ENCODE measurements at regions not wholly inside any gene's neighbourhood (a gene's known extent, or its start where the extent isn't known, plus 50 kb on each side); places are given as distances from the start of the nearest gene placed in this dataset.

GRCh38 chr12:28132398-28132797 is 57.9 kb upstream of the CCDC91 start:
- Mint-ChIP-seq H3K27ac (no peak overlapping the region), H3K27me3 (no peaks in the 10 kb centered on the region), H3K4me1 (no peaks in the 10 kb centered on the region), H3K9me3 (no peaks in the 10 kb centered on the region), H3K4me3 (no peak overlapping the region), H3K36me3 (ENCODE audit: low read depth) (no peaks in the 10 kb centered on the region)
- no peak for TF ChIP-seq CTCF (IDR thresholded peaks at IDR 0.05)
- ChIA-PET CTCF (no interaction called here), POLR2A (no interaction called here)
- intact Hi-C loops (cut with micrococcal nuclease), result loop anchor here (10.0 kb wide), 1 partner anchor 512 kb away; no protein-coding TSS in a partner anchor
- ATAC-seq (ENCODE audit: low read depth) (no peak), DNase-seq (no peak)

GRCh38 chr12:28135801-28136439 is 54.3 kb upstream of the CCDC91 start:
- Mint-ChIP-seq H3K4me1 (no peaks in the 10 kb centered on the region), H3K27ac (no peak overlapping the region), H3K4me3 (no peak overlapping the region), H3K9me3 (no peaks in the 10 kb centered on the region), H3K27me3 (no peaks in the 10 kb centered on the region), H3K36me3 (ENCODE audit: low read depth) (no peaks in the 10 kb centered on the region)
- intact Hi-C loops (cut with micrococcal nuclease), result loop anchor here (10.0 kb wide), 1 partner anchor 509 kb away; no protein-coding TSS in a partner anchor
- DNase-seq (no peak), ATAC-seq (ENCODE audit: low read depth) (no peak)
- ChIA-PET CTCF (no interaction called here), POLR2A (no interaction called here)
- TF ChIP-seq CTCF (IDR thresholded peaks at IDR 0.05), result no peak

- Mint-ChIP-seq H3K4me3 (no peak overlapping the region), H3K27me3 (no peaks in the 10 kb centered on the region), H3K27ac (no peak overlapping the region), H3K4me1 (no peaks in the 10 kb centered on the region), H3K36me3 (ENCODE audit: low read depth) (no peaks in the 10 kb centered on the region), H3K9me3 (no peaks in the 10 kb centered on the region)
- no peak for TF ChIP-seq CTCF (IDR thresholded peaks at IDR 0.05)
- DNase-seq (no peak), ATAC-seq (ENCODE audit: low read depth) (no peak)
- POLR2A ChIA-PET, result no interaction called here
- intact Hi-C loops (cut with micrococcal nuclease), result loop anchor here (10.0 kb wide), 1 partner anchor 507 kb away; no protein-coding TSS in a partner anchor
- CTCF ChIA-PET, result no interaction called here
Measured at GRCh38 chr12:28137414-28137813, 52.8 kb upstream of the CCDC91 start.

- TF ChIP-seq CTCF (IDR thresholded peaks at IDR 0.05), result no peak
- Mint-ChIP-seq H3K27me3 (no peaks in the 10 kb centered on the region), H3K4me3 (no peak overlapping the region), H3K9me3 (no peaks in the 10 kb centered on the region), H3K4me1 (no peaks in the 10 kb centered on the region), H3K36me3 (ENCODE audit: low read depth) (no peaks in the 10 kb centered on the region), H3K27ac (no peak overlapping the region)
- CTCF ChIA-PET, result no interaction called here
- DNase-seq (no peak), ATAC-seq (ENCODE audit: low read depth) (no peak)
- POLR2A ChIA-PET, result no interaction called here
- intact Hi-C loops (cut with micrococcal nuclease), result no loop called here
Measured at GRCh38 chr12:28140404-28140803, 49.9 kb upstream of the CCDC91 start.
